GM21737 (cell line): ENCODE measurements at regions not wholly inside any gene's neighbourhood (a gene's known extent, or its start where the extent isn't known, plus 50 kb on each side); places are given as distances from the start of the nearest gene placed in this dataset.
A peak's percentile ranks its signal among the peaks of the same experiment; 100 is the strongest.

Experiments used
- ATAC-seq: cut with Tn5 transposase; IDR thresholded peaks from one replicate; pipeline ENCODE4 v1.9.1; 2021; ENCODE audit warnings: mild to moderate bottlenecking, moderate library complexity; ENCODE audit not compliant: unreplicated experiment

DNA sequence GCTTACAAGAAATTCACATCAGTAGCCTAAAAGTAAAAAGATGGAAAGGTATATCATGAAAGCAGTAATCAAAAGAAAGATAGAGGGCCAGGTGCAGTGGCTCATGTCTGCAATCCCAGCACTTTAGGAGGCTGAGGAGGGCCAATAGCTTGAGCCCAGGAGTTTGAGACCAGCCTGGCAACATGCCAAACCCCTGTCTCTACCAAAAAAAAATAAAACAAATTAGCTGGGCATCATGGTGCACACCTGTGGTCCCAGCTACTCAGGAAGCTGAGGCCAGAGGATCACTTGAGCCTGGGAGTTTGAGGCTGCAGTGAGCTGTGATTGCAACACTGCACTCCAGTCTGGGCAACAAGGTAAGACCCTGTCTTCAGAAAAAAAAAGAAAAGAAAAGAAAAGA, 55.5 kb downstream of the GSPT2 start:
- ATAC-seq = no peak

DNA sequence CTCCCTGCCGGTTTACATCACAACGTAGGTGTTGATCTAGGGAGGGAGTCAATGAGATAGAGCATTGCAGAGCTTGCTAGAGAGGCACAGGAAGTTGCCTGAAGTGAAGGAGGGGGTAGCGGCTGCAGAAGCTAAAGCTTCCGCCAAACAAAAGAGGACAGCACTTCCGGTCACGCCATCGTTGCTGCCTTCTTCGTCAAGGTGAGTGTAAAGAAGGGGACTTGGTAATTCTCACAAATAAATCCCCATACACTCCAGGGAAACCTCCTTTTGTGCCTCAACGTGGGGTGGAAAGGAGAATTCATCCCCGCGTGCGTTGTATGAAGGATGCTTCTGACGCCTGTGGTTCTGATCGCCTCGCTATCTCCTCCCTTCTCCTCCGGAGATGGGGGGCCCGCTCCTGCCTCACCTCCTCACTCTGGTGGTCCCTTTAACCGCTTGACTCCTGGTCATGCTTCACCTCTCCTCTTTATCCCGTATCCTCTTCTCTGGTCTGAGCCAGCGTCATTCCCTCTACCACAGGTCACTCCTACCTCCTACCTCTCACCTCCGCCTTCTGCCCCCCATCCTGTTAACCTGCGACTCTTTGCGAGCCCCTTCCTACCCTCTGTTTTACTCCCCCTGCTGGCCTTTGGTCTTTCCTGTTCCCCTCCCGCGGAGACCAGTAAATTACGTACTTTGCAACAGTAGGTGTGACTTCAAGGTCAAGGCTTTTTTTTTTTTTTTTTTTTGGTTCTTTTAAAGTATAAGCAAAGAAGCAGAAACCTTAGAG, 59.9 kb downstream of the GSPT2 start:
- ATAC-seq = peak; percentile 89

DNA sequence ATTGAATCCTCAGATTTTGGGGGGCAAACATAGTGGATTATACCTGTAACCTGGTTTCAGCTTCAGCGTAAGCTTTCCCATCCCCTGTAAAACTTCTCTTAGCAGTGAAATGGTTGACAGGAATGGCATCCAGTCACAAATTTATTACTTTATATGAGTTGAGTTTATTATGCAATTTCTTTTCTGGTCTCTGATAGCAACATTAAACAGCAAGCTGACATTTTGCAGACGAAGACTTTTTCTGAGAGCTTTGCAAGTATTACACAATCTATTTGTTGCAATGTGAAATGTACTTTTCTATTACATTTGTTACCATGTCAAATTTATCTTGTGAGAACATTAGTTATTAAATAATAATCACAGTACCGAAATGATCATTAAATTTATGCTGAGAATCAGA, 60.6 kb downstream of the GSPT2 start:
- no peak for ATAC-seq

DNA sequence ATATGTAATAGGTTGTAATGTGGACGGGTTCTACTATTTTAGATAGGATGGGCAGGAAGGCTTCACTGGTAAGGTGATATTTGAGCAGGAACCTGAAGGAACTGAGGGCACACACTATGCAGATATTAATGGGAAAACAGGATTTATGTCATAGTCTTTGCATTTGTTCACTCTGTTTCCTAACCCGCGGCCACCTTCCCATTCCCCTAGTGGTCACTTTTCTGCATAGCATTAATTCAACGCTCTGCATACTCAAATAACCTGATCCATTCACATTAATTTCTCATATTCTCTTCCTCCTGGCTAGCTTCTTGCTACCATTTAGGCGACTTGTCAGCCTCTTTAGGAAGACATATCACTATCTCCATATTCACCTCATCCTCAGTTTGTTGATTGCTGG, 61.5 kb downstream of the GSPT2 start:
- ATAC-seq = no peak

DNA sequence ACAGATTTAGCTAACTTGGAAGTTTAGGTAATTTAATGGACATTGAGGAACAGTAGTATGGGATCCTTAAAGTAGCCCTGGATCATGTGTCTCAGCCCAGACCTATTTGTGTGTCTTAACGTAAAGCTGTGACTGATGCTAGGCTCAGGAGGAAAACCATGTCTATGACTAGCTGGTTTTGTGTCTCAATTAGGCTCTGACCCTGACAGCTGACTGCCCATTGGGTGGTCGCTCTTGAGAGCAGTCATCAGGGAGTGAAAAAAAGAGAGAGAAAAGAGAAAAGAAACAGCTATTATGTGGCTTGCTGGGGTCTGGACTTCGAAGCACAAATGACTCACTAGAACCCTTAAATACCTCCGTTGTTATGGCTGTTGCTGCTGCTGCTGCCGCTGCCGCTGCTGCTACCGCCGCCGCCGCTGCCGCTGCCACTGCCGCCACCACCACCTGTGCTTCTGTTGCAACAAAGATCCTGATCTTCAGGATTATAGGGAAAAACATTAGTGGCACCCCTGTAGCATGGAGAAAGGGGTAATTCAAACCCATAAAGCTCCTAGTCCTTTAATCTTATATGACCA, 70.7 kb downstream of the GSPT2 start:
- no peak for ATAC-seq

DNA sequence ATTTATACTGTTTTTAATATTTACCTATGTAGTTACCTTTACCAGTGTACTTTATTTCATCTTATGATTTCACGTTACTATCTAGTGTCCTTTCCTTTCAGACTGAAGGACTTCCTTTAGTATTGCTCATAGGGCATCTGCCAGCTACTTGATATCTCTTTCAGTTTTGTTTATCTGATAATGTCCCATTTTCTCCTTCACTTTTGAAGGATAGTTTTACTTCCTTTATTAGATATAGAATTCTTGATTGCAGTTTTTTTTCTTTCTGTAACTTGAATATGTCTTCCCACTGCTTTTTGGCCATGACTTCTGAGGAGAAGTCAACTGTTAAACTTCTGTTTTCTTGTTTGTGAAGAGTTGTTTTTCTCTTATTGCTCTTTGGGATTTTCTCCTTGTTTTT, 69.4 kb upstream of the MAGED1 start:
- no peak for ATAC-seq

DNA sequence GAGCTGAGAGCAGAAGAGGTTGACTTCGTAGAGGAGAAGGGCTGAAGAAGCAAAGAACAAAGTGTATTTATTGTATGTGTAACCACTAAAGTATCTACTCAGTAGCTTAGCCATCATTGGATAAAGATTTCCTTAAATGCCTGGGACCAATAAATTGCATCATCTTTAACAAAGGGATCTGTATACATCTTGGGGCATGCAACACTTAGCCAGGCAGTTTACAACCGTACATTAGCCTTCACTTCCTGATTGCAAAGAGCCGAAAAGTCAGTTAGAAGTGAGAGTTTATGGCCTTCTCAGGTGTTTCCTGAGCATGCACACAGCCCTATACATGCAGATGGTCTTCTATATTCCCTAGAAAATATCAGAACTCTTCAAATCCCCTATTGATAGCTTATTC, 68.0 kb upstream of the MAGED1 start:
- peak; percentile 57 for ATAC-seq

DNA sequence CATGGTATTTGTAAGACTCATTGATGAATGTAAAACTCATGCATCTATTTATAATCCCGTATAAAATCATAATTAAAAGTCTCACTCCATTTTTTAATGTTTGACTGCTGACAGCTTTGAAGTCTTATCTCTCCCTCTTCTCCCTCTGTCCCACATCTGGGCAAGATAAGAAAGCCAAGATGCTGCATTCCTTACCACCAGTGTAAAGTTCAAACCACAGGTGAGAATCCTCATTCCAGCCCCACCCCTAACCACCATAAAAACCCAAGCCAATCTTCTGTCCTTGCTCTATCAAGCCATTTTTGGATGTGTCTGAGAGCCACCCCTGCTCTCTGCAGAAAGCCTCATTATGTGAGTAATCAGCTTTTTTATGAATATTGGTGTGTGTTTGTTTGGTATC, 59.3 kb upstream of the MAGED1 start:
- ATAC-seq = no peak

DNA sequence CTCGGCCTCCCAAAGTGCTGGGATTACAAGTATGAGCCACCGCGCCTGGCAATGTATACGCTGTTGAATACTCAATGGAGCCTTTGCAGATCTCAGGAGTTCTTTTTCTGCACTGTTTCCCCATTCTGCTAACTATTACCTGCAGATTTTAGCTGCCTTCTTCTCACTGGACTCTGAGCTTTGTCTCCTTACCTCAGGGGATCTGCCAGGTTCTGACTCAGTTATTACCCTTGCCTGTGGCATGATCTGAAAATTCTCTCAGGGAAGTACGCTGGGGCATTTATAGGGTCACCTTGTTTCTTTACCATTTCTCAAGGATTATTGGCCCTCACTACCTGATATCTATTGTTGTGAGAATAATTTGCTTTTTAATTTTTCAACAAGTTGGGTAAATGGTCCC, 56.6 kb upstream of the MAGED1 start:
- no peak for ATAC-seq

DNA sequence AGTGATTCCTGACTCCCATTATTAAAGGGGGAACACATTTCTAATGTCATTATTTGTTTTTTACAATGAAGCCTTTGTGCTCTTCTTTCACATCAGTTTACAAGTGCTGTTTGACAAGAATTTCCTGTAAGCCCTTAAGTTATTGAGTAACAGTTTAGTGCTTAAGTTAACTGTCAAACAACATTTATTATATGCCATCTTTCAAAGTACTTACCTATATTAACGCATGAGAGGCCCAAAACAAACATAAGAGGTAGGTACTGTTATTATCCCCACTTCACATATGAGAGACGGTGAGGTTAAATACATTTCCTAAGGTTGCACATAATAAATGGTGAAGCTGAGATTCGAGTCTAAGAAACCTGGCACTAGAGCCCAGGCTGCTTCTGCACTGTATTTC, 56.0 kb upstream of the MAGED1 start:
- ATAC-seq = no peak

DNA sequence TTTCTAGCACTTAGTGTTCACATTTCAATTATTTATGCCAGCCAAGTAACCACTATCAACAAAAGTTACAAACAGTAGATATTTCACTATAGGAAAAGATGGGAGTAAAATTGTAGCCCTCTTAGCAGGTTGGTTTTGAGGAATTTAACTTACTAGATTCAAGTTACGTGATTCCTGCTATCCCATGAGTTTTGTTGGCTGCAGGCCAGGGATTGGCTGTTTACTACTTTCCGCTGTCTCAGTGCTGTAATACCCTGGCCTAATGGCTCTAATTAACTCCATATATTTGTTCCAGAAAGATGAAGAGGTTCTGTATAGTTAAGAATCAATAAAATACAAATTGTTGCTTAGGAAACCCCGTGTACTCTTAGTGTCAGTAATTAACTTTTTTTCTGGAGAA, 55.5 kb upstream of the MAGED1 start:
- no peak for ATAC-seq
